CD14-positive monocyte (primary cell): ENCODE measurements at regions not wholly inside any gene's neighbourhood (a gene's known extent, or its start where the extent isn't known, plus 50 kb on each side); places are given as distances from the start of the nearest gene placed in this dataset.

Source experiments
- DNase-seq, 3 donors: peaks; one replicate each; pipeline ENCODE4 v3.0.0-alpha.2; 2011 to 2022
- H2AFZ ChIP-seq: 2 replicates; pipeline ENCODE4 v1.6.0; 2012; ENCODE audit warnings: mild to moderate bottlenecking, low read depth, low read length, inconsistent platforms; ENCODE audit not compliant: insufficient read depth, poor library complexity, severe bottlenecking
- H3K27ac ChIP-seq, 2 donors: 1 replicate in 1 of 2; 2 replicates in 1 of 2; pipeline ENCODE4 v1.5.1; 2012 to 2013; ENCODE audit warnings: low read length in 2 of 2, control low read depth in 1 of 2, inconsistent platforms in 1 of 2, low read depth in 1 of 2, mild to moderate bottlenecking in 1 of 2
- H3K27me3 ChIP-seq, 2 donors: one replicate each; pipeline versions ENCODE4 v1.6.0 to v1.6.1; 2011 to 2013; ENCODE audit warnings: low read length in 2 of 2; ENCODE audit not compliant: control insufficient read depth in 2 of 2, insufficient read depth in 2 of 2
- H3K36me3 ChIP-seq, 2 donors: replicated peaks in 1 of 2; 1 replicate in 1 of 2; 2 replicates in 1 of 2; pipeline versions ENCODE4 v1.5.1 to v1.6.1; 2012 to 2013; ENCODE audit warnings: low read length in 2 of 2, control low read depth in 1 of 2, inconsistent platforms in 1 of 2, mild to moderate bottlenecking in 1 of 2; ENCODE audit not compliant: insufficient read depth in 2 of 2, control insufficient read depth in 1 of 2
- H3K4me1 ChIP-seq, 2 donors: 1 replicate in 1 of 2; 2 replicates in 1 of 2; pipeline versions ENCODE4 v1.5.1 to v1.6.1; 2012 to 2013; ENCODE audit warnings: low read length in 2 of 2, control low read depth in 1 of 2, inconsistent platforms in 1 of 2, mild to moderate bottlenecking in 1 of 2, moderate library complexity in 1 of 2; ENCODE audit not compliant: insufficient read depth in 2 of 2, control insufficient read depth in 1 of 2
- H3K4me2 ChIP-seq: replicated peaks from 2 replicates; pipeline ENCODE3; 2012; ENCODE audit warnings: low read length, moderate library complexity, mild to moderate bottlenecking; ENCODE audit not compliant: poor library complexity, severe bottlenecking; ENCODE audit errors: extremely low read depth
- H3K4me3 ChIP-seq, 3 experiments: fragments of 200-600 bp in 1 of 3; sonication (generic) in 1 of 3; replicated peaks in 1 of 3; 1 replicate in 2 of 3; 2 replicates in 1 of 3; pipeline ENCODE4 v1.5.1; 2011 to 2013; ENCODE audit warnings: low read length in 3 of 3, mild to moderate bottlenecking in 3 of 3, control low read depth in 2 of 3, low read depth in 2 of 3, inconsistent platforms in 1 of 3, moderate library complexity in 1 of 3
- H3K79me2 ChIP-seq: 2 replicates; pipeline ENCODE4 v1.6.0; 2012; ENCODE audit warnings: mild to moderate bottlenecking, control low read depth, inconsistent platforms, low read length, moderate library complexity; ENCODE audit not compliant: insufficient read depth
- H3K9ac ChIP-seq: 2 replicates; pipeline ENCODE4 v1.6.0; 2017; ENCODE audit warnings: low read length, mild to moderate bottlenecking; ENCODE audit not compliant: insufficient read depth, poor library complexity, severe bottlenecking
- H3K9me3 ChIP-seq, 2 donors: replicated peaks in 1 of 2; 1 replicate in 1 of 2; 2 replicates in 1 of 2; pipeline versions ENCODE4 v1.5.1 to v1.6.1; 2012 to 2013; ENCODE audit warnings: low read length in 2 of 2, control low read depth in 1 of 2; ENCODE audit not compliant: control insufficient read depth in 1 of 2, insufficient read depth in 1 of 2
- H4K20me1 ChIP-seq: 2 replicates; pipeline ENCODE4 v1.6.0; 2012; ENCODE audit warnings: mild to moderate bottlenecking, low read length, control low read depth, moderate library complexity; ENCODE audit not compliant: insufficient read depth
- H3K27ac Mint-ChIP-seq, 7 donors: one replicate each; pipeline ENCODE4 v1.8.0; 2020; ENCODE audit warnings: mild to moderate bottlenecking in 7 of 7, mixed read lengths in 7 of 7, moderate library complexity in 6 of 7, inconsistent platforms in 2 of 7
- H3K27me3 Mint-ChIP-seq, 3 donors: one replicate each; pipeline ENCODE4 v1.8.0; 2021 to 2022; ENCODE audit warnings: low read depth in 3 of 3, mild to moderate bottlenecking in 3 of 3, mixed read lengths in 3 of 3, moderate library complexity in 3 of 3, inconsistent platforms in 1 of 3
- H3K36me3 Mint-ChIP-seq, 2 donors: one replicate each; pipeline ENCODE4 v1.8.0; 2020; ENCODE audit warnings: mixed read lengths in 2 of 2, inconsistent platforms in 1 of 2, mild to moderate bottlenecking in 1 of 2
- H3K4me1 Mint-ChIP-seq: one replicate; pipeline ENCODE4 v1.8.0; 2020; ENCODE audit warnings: mild to moderate bottlenecking, mixed read lengths
- H3K4me3 Mint-ChIP-seq, 2 donors: one replicate each; pipeline ENCODE4 v1.8.0; 2020; ENCODE audit warnings: mild to moderate bottlenecking in 2 of 2, mixed read lengths in 2 of 2, moderate library complexity in 1 of 2
- H3K9me3 Mint-ChIP-seq, 7 donors: one replicate each; pipeline ENCODE4 v1.8.0; 2020 to 2022; ENCODE audit warnings: mixed read lengths in 7 of 7, mild to moderate bottlenecking in 6 of 7, moderate library complexity in 6 of 7, inconsistent platforms in 2 of 7
- WGBS: methylation state at CpG from one replicate; pipeline ENCODE4 v1.1.5; 2013; ENCODE audit warnings: missing lambda C conversion rate; ENCODE audit not compliant: insufficient coverage; 5-methylcytosine and 5-hydroxymethylcytosine counted together
- intact Hi-C, 2 donors: fragments of 100-400 bp; cut with micrococcal nuclease; formaldehyde crosslinking; loops; one replicate each; pipeline versions ENCODE4 v1.15.0 to v1.15.1; 2023
- TF ChIP-seq, protein P1 (sequence below): fragments of 200-600 bp; IDR thresholded peaks from one replicate; pipeline ENCODE4 v1.8.0; 2022; ENCODE audit warnings: antibody characterized with exemption, mild to moderate bottlenecking

DNA sequence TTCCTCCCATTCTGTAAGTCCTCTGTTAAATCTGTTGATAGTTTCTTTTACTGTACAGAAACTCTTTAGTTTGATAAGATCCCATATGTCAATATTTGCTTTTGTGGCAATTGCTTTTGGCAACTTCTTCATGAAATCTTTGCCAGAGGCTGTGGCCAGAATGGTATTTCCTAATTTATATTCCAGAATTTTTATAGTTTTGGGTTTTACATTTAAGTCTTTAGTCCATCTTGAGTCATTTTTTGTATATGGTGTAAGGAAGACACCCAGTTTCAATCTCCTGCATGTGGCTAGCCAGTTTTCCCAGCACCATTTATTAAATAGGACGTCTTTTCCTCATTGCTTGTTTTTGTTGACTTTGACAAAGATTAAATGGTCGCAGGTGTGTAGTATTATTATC lies 372.4 kb upstream of the CADM2 start:
- H3K27ac Mint-ChIP-seq, result no peak overlapping the region
- Histone ChIP-seq H3K27me3 (no peaks in the 10 kb centered on the region), H3K9me3 (peaks cover 0 to 3% of the 10 kb centered on the region in 2 donors), H3K36me3 (no peaks in the 10 kb centered on the region), H3K4me3 (no peak overlapping the region), H2AFZ (no peak overlapping the region), H3K27ac (no peak overlapping the region), H4K20me1 (no peaks in the 10 kb centered on the region), H3K4me2 (no peak overlapping the region), H3K79me2 (no peaks in the 10 kb centered on the region), H3K9ac (no peak overlapping the region), H3K4me1 (no peaks in the 10 kb centered on the region)
- H3K36me3 Mint-ChIP-seq, result no peaks in the 10 kb centered on the region
- DNase-seq, result no peak
- TF ChIP-seq, protein P1, sequence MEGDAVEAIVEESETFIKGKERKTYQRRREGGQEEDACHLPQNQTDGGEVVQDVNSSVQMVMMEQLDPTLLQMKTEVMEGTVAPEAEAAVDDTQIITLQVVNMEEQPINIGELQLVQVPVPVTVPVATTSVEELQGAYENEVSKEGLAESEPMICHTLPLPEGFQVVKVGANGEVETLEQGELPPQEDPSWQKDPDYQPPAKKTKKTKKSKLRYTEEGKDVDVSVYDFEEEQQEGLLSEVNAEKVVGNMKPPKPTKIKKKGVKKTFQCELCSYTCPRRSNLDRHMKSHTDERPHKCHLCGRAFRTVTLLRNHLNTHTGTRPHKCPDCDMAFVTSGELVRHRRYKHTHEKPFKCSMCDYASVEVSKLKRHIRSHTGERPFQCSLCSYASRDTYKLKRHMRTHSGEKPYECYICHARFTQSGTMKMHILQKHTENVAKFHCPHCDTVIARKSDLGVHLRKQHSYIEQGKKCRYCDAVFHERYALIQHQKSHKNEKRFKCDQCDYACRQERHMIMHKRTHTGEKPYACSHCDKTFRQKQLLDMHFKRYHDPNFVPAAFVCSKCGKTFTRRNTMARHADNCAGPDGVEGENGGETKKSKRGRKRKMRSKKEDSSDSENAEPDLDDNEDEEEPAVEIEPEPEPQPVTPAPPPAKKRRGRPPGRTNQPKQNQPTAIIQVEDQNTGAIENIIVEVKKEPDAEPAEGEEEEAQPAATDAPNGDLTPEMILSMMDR, result no peak
- H3K9me3 Mint-ChIP-seq, result peaks cover 0 to 8% (median 2%) of the 10 kb centered on the region in 7 donors
- H3K4me3 Mint-ChIP-seq, result no peak overlapping the region
- peaks cover 0 to 2% (median 0%) of the 10 kb centered on the region in 3 donors for H3K27me3 Mint-ChIP-seq
- no peaks in the 10 kb centered on the region for H3K4me1 Mint-ChIP-seq
- intact Hi-C loops, result no loop called here
- no CpG with 5 or more reads among the region's 2 CpGs for WGBS

- H3K27me3 ChIP-seq, result no peaks in the 10 kb centered on the region
- 100% methylated on average over 1 of the region's 7 CpGs for WGBS
- H3K9me3 ChIP-seq, result no peaks in the 10 kb centered on the region
- H3K4me3 Mint-ChIP-seq, result no peak overlapping the region
- no peak for DNase-seq
- peaks cover 0 to 2% (median 0%) of the 10 kb centered on the region in 7 donors for H3K9me3 Mint-ChIP-seq
- H3K4me2 ChIP-seq, result no peak overlapping the region
- intact Hi-C loops, result no loop called here
- no peaks in the 10 kb centered on the region for H3K36me3 Mint-ChIP-seq
- H2AFZ ChIP-seq, result no peak overlapping the region
- no peak overlapping the region for H3K9ac ChIP-seq
- no peaks in the 10 kb centered on the region for H3K4me1 Mint-ChIP-seq
- TF ChIP-seq, protein P1, result no peak
- peaks cover 0 to 3% (median 0%) of the 10 kb centered on the region in 3 donors for H3K27me3 Mint-ChIP-seq
- H3K36me3 ChIP-seq, result no peaks in the 10 kb centered on the region
- H3K79me2 ChIP-seq, result no peaks in the 10 kb centered on the region
- H4K20me1 ChIP-seq, result no peaks in the 10 kb centered on the region
- no peaks in the 10 kb centered on the region for H3K4me1 ChIP-seq
- H3K27ac ChIP-seq, result no peak overlapping the region
- H3K4me3 ChIP-seq, result no peak overlapping the region
- no peak overlapping the region for H3K27ac Mint-ChIP-seq
Observed at GRCh38 chr3:84600703-84601225, 358.0 kb upstream of the CADM2 start.
